GM19351 (cell line): ENCODE measurements at regions not wholly inside any gene's neighbourhood (a gene's known extent, or its start where the extent isn't known, plus 50 kb on each side); places are given as distances from the start of the nearest gene placed in this dataset.
A peak's percentile ranks its signal among the peaks of the same experiment; 100 is the strongest.
"Not testable (repeated sequence)": the region's sequence is repeated elsewhere in the genome, so short reads cannot be mapped to it uniquely, and the experiment has no call there.

ENCODE experiments used
- ATAC-seq: cut with Tn5 transposase; IDR thresholded peaks from one replicate; pipeline ENCODE4 v1.9.1; 2021; ENCODE audit warnings: mild to moderate bottlenecking, moderate library complexity; ENCODE audit not compliant: unreplicated experiment

- no peak for ATAC-seq
Observed at GRCh38 chr2:185984670-185985069, 246.1 kb downstream of the FSIP2 start.

- not testable (repeated sequence) for ATAC-seq
Observed at GRCh38 chr2:185988907-185989306, 250.3 kb downstream of the FSIP2 start.

DNA sequence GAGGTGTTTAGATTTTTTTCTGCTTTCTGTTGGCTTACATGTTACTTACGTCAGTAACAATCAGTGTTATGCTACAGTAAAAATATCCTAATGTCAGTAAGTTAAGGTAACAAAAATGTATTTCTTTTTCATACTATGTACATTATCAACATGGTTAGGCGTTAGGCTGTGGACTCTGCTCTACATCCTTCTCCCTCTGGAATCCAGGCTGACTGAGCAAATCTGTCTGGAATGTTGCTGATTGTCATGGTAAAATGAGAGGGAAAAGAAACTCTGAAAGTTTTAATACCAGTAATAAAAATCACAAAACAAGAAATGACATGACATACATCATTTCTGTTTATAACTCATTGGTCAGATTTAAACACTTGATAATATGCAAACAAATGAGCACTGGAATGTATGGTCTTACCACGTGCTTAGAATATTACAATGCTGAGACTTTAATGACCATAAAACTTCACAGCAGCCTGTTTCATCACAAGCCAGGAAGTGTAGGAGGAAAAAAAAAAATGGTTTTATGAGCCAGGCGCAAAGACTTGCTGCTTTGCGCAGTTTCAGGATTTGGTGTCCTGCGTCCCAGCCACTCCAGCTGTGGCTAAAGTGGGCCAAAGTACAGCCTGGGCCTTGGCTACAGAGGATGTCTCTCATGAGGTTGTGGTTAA is 252.4 kb downstream of the FSIP2 start:
- no peak for ATAC-seq

DNA sequence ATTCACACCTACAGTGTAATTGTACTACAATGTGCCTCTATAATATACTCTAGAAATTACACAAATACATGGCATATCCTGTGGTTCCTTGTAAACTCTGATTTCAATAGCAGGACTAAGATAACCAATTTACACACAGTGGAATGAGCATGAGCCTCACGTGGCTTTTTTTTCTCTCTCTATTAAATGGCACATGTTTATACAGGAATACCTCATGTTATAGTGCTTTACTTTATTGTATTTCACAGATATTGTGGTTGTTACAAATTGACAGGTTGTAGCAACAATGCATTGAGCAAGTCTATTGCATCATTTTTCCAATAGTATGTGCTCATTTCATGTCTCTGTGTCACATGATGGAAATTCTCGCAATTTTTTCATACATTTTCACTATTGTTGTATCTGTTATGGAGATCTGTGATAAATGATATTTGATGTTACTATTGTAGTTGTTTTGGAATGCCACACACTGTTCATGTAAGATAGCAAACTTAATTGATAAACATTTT is 260.0 kb downstream of the FSIP2 start:
- ATAC-seq, result no peak

DNA sequence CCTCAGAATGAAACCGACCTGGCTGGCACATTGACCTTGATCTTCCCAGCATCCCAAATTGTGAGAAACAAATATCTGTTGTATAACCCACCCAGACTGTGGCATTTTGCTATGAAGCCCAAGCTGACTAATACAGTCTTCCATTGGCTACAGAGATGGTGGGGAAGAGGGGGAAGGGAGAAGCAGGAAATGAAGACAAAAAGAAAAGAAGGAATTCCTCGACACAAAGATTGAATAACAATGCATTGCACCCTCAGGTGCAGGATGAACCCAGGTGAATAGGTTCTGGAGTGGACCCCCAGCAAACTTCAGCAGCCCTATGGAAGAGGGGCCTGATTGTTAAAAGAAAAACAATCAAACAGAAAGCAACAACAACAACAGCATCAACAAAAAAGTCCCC is 270.7 kb downstream of the FSIP2 start:
- no peak for ATAC-seq

DNA sequence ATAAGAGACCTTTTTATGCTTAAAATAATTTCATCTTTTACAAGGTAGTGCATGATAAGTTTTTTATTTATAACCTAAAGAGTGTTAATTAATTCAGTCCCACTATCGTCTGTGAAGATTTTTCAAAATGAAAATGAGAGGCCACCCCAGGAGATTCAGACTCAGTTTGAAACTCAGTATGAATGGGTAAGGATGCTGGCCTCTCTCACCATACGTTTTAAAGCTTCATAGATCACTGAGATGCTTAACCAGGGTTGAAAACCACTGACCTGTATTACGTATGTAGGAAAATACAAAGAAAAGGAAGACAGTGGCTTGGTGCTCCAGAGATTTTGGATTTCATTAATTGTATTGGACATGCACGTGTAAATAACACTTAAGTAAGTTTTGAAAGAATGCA is 278.7 kb downstream of the FSIP2 start:
- no peak for ATAC-seq

DNA sequence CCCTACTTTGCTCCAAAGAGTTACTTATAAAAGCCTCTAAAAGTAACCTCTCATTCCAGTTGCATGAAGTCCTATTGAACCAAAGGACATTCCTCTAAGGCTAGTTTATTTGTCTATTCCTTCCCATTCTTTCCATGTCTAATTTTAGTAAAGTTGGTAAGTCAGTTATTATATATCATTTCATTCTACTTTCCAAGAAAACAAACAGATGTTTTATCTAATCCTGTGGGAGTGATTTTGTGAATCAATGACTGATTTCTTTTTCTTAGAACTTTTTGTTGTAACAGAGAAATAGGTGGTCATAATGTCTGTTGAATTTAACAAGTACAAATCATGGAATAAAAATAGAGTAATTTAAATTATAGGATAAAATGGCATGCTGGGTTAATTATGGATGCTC is 286.3 kb downstream of the FSIP2 start:
- ATAC-seq, result no peak

GRCh38 chr2:186027922-186028321 is 289.3 kb downstream of the FSIP2 start:
- peak; percentile 76 for ATAC-seq

GRCh38 chr2:186031229-186031628 is 292.6 kb downstream of the FSIP2 start:
- ATAC-seq, result peak; percentile 47

GRCh38 chr2:186032102-186032738 is 293.6 kb downstream of the FSIP2 start:
- ATAC-seq, result no peak

DNA sequence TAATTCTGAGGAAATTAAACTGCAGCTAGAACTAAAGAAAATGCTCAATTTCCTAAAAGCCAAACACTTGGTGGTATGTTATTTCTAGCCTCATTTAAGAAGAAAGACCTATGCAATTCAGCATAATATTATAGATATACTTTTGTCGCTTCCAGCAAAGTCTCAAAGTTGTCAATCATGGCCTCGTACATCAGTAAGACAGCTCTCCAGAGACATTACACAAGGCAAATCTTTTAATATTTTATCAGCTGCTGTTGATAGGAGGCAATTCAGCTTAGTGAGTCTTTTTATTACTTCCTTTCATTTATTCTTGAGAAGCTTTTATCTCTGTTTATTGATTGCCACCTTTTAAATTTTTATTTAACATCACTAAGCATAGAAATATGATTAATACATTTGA is 294.3 kb downstream of the FSIP2 start:
- ATAC-seq, result no peak

DNA sequence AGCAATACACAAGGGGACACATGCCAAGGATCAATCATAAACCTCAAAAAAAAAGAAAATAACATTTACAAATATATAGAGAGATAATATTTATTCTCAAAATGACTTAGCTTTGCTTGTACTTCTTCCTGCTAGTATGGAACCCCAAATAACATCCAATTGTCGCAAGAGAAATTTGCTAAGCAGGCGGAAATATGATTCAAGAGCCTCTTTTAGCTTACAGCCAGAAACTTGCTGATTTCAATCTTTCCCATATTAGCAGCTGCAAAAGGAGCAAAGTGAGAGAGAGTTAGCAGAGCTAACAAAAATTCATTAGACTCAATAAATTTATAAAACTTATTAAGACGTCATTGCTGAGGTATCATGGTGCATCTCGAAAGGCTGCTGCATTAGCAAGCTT is 294.9 kb downstream of the FSIP2 start:
- no peak for ATAC-seq

DNA sequence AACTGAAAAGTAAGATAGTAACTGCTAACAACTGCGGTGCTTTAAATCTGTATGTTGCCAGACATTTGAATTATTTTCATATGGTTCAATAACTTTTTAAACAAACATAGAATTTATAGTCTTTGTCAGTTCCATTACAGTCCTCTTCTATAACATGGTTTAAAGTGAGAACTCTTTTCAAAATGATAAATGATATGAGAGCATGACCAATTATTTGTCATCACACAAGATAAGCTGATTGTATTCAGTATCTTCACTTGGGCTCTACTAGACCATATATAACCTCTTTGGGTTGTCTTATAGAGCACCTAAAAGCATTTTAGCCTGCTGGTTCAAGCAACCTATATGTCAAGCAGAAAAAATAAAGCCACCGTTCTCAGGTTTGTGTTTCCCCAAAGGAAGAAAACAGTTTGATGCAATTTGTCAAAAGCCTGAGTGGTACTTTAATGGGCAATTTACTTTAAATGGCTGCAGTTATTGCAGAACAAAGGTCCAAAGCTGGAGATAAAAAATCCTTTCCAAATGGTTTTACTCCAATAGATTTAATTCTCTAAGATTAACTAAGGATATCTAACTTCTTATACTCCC is 298.4 kb downstream of the FSIP2 start:
- ATAC-seq, result no peak

- ATAC-seq, result no peak
Observed at GRCh38 chr2:186042207-186043028, 303.8 kb downstream of the FSIP2 start.

- no peak for ATAC-seq
Observed at GRCh38 chr2:186044761-186045160, 306.2 kb downstream of the FSIP2 start.

DNA sequence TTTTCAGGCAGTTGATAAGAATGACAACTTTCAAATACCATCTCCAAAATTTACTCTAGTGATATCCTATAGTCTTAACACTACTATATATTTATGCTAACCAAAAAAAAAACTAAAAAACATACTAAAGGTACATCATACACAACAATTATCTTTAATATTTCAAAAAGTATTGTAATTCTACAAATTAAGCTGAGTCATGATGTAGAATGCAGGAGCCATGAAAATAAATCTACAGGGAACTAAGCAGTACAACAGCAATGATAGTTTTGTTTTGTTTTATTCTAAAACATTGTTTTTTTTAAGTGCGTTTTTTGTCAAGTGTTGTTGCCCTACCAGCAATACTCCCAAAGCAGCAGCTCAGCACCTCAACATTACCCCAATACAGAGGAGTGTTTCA is 314.3 kb downstream of the FSIP2 start:
- ATAC-seq, result no peak

DNA sequence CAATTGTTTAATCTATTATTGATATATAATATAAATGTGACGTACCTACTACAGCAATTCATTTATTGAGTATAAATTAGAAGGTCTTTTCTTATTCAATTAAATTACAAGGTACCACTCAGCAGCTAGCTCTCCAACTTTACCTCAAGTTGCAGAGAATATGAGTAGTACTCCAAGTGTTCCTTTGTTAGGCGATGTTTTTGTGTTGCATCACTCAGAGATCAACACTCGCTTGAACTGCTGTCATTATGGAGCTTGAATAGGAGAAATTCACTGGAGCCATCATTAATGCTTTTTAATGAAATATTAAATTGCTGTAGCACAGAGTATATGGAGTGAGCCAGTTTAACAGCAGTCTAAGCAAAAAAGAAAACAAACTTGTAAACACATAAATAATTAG is 320.0 kb downstream of the FSIP2 start:
- ATAC-seq, result no peak

- no peak for ATAC-seq
Observed at GRCh38 chr2:186059096-186059495, 320.5 kb downstream of the FSIP2 start.

DNA sequence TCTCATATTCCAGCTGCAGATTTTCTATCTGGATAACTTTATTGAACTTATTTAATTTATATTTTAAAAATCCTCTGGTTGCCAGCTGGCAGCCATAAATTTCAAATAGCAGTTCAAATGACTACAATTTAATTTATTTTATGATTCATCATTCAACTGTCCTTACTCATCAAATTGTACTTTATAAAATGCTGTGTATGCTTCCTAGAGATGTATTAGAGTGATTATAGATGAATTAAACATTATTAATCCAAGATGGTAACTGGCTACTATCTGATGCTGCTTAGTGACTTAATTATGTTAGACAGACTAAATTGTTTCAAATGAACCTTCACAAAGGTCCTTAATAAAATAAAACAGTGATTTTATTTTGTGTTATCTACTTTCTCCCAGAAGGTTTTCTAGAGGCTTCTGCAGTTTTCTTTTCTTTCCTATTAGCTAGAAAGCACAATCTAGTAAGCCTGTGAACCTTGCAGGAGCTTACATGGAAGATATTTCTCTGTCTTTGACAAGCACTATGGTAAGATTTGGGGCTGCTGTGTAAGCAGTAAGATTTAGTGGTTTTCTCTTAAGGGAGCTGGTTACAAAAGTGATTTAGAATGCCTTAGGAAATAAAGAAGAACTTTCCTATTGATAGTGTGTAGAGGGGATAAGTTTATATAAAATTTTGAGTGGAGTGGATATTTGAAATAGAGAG is 322.3 kb downstream of the FSIP2 start:
- ATAC-seq, result no peak

- peak; percentile 61 for ATAC-seq
Observed at GRCh38 chr2:186064507-186064906, 325.9 kb downstream of the FSIP2 start.

DNA sequence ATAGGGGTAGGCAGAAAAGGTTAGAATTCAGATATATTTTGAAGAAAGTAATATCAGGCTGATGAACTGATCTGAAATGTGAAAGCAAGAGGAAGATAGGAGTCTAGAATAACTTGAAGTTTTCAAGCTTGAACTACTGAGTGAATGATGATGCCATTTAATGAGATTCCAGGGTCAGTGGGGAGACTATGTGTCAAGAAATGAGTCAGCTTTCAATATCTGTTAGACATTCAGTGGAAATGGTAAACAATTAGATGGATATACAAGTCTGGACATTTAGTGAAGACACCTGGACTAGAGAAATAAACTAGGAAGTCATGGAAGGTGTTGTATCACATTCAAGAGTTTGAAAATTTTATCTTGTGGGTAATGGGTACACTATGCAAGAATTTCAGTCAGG is 326.9 kb downstream of the FSIP2 start:
- no peak for ATAC-seq
